ENCODE measurements at regions not wholly inside any gene's neighbourhood (a gene's known extent, or its start where the extent isn't known, plus 50 kb on each side); places are given as distances from the start of the nearest gene placed in this dataset.

DNA sequence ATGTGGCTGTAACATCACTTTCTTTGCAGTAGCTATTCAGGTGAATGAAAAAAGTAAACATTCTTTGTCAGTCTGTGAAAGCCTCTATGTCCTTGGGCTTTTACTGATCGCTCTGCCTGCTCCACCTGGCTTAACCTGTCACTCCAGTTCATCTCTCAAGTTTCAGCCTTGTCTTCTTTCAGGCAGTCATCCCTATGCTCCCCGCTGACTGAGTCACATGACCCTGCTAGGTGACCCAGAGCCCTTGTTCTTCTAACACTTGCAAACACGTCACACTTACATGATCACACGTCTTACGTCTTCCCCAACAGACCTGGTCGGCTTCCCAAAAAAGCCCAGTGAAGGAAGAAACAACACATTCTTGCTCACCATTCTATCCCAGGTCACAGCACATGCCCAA is 499.3 kb upstream of the TENM4 start:
- TF ChIP-seq, protein P1, sequence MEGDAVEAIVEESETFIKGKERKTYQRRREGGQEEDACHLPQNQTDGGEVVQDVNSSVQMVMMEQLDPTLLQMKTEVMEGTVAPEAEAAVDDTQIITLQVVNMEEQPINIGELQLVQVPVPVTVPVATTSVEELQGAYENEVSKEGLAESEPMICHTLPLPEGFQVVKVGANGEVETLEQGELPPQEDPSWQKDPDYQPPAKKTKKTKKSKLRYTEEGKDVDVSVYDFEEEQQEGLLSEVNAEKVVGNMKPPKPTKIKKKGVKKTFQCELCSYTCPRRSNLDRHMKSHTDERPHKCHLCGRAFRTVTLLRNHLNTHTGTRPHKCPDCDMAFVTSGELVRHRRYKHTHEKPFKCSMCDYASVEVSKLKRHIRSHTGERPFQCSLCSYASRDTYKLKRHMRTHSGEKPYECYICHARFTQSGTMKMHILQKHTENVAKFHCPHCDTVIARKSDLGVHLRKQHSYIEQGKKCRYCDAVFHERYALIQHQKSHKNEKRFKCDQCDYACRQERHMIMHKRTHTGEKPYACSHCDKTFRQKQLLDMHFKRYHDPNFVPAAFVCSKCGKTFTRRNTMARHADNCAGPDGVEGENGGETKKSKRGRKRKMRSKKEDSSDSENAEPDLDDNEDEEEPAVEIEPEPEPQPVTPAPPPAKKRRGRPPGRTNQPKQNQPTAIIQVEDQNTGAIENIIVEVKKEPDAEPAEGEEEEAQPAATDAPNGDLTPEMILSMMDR (IDR thresholded peaks at IDR 0.05; ENCODE audit: low read depth, low read length, missing input control): no peak
- TF ChIP-seq, protein P2, sequence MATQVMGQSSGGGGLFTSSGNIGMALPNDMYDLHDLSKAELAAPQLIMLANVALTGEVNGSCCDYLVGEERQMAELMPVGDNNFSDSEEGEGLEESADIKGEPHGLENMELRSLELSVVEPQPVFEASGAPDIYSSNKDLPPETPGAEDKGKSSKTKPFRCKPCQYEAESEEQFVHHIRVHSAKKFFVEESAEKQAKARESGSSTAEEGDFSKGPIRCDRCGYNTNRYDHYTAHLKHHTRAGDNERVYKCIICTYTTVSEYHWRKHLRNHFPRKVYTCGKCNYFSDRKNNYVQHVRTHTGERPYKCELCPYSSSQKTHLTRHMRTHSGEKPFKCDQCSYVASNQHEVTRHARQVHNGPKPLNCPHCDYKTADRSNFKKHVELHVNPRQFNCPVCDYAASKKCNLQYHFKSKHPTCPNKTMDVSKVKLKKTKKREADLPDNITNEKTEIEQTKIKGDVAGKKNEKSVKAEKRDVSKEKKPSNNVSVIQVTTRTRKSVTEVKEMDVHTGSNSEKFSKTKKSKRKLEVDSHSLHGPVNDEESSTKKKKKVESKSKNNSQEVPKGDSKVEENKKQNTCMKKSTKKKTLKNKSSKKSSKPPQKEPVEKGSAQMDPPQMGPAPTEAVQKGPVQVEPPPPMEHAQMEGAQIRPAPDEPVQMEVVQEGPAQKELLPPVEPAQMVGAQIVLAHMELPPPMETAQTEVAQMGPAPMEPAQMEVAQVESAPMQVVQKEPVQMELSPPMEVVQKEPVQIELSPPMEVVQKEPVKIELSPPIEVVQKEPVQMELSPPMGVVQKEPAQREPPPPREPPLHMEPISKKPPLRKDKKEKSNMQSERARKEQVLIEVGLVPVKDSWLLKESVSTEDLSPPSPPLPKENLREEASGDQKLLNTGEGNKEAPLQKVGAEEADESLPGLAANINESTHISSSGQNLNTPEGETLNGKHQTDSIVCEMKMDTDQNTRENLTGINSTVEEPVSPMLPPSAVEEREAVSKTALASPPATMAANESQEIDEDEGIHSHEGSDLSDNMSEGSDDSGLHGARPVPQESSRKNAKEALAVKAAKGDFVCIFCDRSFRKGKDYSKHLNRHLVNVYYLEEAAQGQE (IDR thresholded peaks at IDR 0.05): no peak
- TF ChIP-seq, protein P3, sequence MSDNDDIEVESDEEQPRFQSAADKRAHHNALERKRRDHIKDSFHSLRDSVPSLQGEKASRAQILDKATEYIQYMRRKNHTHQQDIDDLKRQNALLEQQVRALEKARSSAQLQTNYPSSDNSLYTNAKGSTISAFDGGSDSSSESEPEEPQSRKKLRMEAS (IDR thresholded peaks at IDR 0.05): no peak
- TF ChIP-seq YY1 (IDR thresholded peaks at IDR 0.05) (no peak), RXRA (IDR thresholded peaks at IDR 0.05) (no peak), RAD21 (IDR thresholded peaks at IDR 0.05) (no peak), GABPA (IDR thresholded peaks at IDR 0.05 in 1 of 2, conservative IDR thresholded peaks at IDR 0.05 in 1 of 2) (no peak), EGR1 (IDR thresholded peaks at IDR 0.05; ENCODE audit: low read depth in 2 of 2) (no peak), TAF1 (conservative IDR thresholded peaks at IDR 0.05) (no peak), HNF4G (IDR thresholded peaks at IDR 0.05) (no peak), JUND (IDR thresholded peaks at IDR 0.05) (no peak), SP1 (IDR thresholded peaks at IDR 0.05) (no peak)
- TF ChIP-seq, protein P4, sequence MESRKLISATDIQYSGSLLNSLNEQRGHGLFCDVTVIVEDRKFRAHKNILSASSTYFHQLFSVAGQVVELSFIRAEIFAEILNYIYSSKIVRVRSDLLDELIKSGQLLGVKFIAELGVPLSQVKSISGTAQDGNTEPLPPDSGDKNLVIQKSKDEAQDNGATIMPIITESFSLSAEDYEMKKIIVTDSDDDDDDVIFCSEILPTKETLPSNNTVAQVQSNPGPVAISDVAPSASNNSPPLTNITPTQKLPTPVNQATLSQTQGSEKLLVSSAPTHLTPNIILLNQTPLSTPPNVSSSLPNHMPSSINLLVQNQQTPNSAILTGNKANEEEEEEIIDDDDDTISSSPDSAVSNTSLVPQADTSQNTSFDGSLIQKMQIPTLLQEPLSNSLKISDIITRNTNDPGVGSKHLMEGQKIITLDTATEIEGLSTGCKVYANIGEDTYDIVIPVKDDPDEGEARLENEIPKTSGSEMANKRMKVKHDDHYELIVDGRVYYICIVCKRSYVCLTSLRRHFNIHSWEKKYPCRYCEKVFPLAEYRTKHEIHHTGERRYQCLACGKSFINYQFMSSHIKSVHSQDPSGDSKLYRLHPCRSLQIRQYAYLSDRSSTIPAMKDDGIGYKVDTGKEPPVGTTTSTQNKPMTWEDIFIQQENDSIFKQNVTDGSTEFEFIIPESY (IDR thresholded peaks at IDR 0.05): no peak

Data from liver (tissue), 3 donors.